GM19324 (cell line): ENCODE measurements at regions not wholly inside any gene's neighbourhood (a gene's known extent, or its start where the extent isn't known, plus 50 kb on each side); places are given as distances from the start of the nearest gene placed in this dataset.

Source experiments
- ATAC-seq: cut with Tn5 transposase; IDR thresholded peaks from one replicate; pipeline ENCODE4 v1.9.1; 2021; ENCODE audit warnings: mild to moderate bottlenecking, moderate library complexity; ENCODE audit not compliant: unreplicated experiment, low FRiP score

GRCh38 chr5:4833104-4833738, 306.9 kb upstream of the ADAMTS16 start:
- ATAC-seq: no peak

DNA sequence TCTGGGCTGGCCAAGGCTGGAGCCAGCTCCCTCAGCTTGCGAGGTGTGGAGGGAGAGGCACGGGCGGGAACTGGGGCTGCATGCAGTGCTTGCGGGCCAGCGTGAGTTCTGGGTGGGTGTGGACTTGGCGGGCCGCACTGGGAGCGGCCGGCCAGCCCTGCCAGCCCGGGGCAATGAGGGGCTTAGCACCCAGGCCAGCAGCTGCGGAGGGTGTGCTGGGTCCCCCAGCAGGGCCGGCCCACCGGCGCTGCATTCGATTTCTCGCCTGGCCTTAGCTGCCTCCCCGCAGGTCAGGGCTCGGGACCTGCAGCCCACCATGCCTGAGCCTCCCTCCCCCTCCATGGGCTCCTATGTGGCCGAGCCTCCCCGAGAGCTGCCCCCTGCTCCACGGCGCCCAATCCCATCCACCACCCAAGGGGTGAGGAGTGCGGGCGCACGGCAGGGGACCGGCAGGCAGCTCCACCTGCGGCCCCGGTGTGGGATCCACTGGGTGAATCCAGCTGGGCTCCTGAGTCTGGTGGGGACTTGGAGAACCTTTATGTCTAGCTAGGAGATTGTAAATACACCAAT, 302.6 kb upstream of the ADAMTS16 start:
- ATAC-seq: no peak

DNA sequence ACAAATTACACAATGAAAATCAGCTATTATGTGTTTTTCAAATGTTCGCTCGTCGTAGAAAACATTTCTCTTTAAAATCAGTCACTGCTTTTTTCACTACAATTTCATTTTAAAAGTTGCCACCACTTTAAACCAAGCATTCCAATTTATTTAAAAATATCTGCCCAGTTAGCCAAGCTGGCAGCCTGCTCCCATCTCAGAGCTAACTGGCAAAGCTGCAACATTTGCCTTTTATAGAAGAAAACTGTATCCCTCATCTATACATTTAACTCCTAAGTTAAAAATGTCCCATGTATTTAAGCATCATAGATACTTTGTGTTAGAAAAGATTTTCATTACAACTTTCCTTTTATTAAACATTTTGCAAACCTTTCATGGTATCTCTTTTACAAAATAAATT, 294.9 kb upstream of the ADAMTS16 start:
- no peak for ATAC-seq

- no peak for ATAC-seq
These were observed 292.4 kb upstream of the ADAMTS16 start for GRCh38 chr5:4847766-4848165.

DNA sequence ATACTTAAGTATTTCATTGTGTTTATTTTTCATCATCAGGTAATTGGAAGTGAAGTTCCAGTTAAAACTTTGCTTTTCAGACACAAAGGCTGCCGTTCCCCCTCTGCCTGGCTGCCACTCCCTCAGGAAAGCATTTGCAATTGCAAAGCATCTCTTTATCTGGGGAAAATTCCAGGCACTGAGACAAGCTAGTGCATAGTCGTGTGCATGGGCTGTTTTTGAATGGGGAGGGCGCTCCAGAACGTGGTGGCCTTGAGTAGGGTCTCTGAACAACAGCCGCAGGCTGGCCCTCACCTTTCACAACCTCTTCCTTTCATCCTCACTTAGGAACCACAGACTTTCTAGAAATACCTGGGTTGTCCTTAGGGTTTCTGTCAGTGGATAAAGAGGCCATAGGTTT, 285.1 kb upstream of the ADAMTS16 start:
- no peak for ATAC-seq

DNA sequence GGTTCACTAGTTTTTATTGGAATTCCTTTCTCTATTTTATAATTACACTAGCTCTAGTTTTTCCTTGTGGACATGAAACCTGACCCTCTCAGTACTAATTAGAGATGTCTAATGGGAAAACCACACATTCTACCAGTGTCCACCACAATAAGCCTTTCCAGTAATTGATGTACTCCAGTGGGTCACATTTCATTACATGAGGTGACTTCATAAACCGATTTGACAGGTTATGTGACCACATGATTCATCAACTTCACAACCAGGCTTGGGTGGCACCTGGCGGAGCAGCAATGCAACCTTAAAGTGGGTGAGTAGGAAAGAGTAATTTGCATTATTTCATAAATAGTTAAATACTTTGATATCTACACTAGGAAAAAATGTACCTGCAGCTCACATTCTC, 284.2 kb upstream of the ADAMTS16 start:
- ATAC-seq: no peak

GRCh38 chr5:4857761-4858160, 282.4 kb upstream of the ADAMTS16 start:
- no peak for ATAC-seq

GRCh38 chr5:4859500-4860235, 280.5 kb upstream of the ADAMTS16 start:
- ATAC-seq: no peak

- ATAC-seq: no peak
These were observed 279.5 kb upstream of the ADAMTS16 start for GRCh38 chr5:4860631-4861030.

GRCh38 chr5:4862500-4862899, 277.6 kb upstream of the ADAMTS16 start:
- no peak for ATAC-seq

GRCh38 chr5:4866131-4866659, 273.9 kb upstream of the ADAMTS16 start:
- ATAC-seq: no peak

DNA sequence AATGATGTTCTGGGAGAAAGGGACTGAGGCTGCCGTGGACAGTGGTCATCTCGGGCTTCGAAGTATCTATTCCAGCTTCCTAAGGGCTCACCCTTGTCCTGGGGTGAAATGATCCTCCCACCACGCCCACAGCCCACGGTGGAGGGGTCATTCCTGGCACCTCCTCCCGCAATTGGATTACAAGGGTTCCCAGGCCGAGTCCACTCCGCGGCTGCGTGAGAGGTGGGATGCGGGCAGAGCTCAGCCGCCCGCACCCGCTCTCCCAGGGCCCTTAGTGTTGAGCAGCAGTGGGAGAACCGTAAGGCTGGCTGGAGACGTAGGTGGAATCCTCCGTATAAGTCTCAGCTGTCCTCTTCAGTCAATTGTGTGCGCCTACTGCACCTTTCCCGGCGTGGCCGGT, 273.3 kb upstream of the ADAMTS16 start:
- no peak for ATAC-seq

GRCh38 chr5:4868140-4868735, 271.9 kb upstream of the ADAMTS16 start:
- no peak for ATAC-seq

DNA sequence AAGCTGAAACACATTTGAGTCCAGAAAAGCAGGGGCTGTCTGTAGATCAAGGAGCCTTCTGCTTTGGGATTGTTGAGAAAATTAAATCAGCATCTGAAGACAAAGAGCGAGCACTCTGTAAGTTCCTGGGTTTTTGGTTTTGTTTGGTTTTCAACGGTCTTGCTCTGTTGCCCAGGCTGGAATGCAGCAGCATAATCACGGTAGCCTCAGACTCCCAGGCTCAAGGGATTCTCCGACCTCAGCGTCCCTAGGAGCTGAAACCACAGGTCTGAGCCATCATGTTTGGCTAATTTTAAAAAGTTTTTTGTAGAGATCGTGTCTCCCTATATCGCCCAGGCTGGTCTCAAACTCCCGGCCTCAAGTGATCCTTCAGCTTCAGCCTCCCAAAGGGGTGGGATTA, 266.5 kb upstream of the ADAMTS16 start:
- no peak for ATAC-seq

- no peak for ATAC-seq
These were observed 266.0 kb upstream of the ADAMTS16 start for GRCh38 chr5:4874097-4874496.

GRCh38 chr5:4875942-4876341, 264.2 kb upstream of the ADAMTS16 start:
- ATAC-seq: no peak

DNA sequence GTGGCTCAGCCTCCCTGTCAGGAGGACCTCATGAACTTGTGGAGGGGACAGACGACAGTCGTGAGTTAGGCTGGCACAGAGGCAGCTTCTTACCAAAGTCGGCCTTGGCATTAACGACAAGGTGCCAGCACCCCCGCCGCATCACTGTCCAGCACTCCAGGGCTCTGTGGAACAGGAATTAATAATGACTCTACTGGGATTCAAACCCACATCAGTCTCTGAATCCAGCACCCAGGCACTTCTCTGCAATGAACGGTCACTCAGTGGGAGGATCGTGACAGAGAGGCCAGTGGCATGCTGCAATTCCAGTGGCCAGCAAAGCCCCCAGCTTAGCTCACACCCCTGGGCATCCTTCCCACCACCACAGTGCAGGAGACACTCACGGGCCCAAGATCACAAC, 263.3 kb upstream of the ADAMTS16 start:
- no peak for ATAC-seq

- no peak for ATAC-seq
These were observed 262.6 kb upstream of the ADAMTS16 start for GRCh38 chr5:4877579-4877978.

DNA sequence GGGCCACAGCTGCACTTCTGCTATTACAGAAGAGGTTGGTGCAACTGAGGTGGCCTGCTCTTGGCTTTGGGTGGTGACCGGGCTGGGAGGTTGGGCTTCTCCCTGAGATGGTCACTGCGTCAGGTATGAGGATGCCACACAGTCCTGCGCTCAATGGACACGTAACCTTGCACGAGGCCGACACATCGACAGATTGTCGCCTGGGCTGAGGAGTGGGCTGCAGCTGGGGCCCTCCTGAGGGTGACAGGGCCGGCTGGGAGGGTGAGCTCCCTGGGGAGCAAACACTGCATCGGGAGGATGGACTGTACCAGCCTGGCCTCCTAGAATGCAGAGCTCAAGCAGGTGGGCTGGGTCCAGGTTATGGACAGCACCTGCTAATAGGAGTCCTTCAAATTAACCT, 261.1 kb upstream of the ADAMTS16 start:
- no peak for ATAC-seq

- ATAC-seq: no peak
These were observed 260.3 kb upstream of the ADAMTS16 start for GRCh38 chr5:4879693-4880303.

GRCh38 chr5:4880304-4880741, 259.8 kb upstream of the ADAMTS16 start:
- no peak for ATAC-seq
